Small intestine (tissue), 7 donors: ENCODE measurements at regions not wholly inside any gene's neighbourhood (a gene's known extent, or its start where the extent isn't known, plus 50 kb on each side); places are given as distances from the start of the nearest gene placed in this dataset.
"Not testable (repeated sequence)": the region's sequence is repeated elsewhere in the genome, so short reads cannot be mapped to it uniquely, and the experiment has no call there.

Experiments
- DNase-seq, 2 donors: peaks; one replicate each; pipeline versions ENCODE4 v3.0.0 to v3.0.0-alpha.2; 2013
- FAIRE-seq: peaks from 2 replicates; lab custom pipeline; 2012; peaks lifted over from hg19 to GRCh38; lab: Jason Lieb, UNC
- H3K27ac ChIP-seq, 3 donors: one replicate each; pipeline ENCODE4 v1.5.1; 2013; ENCODE audit warnings: low read length in 2 of 3, mild to moderate bottlenecking in 2 of 3, control low read depth in 1 of 3, inconsistent platforms in 1 of 3, low read depth in 1 of 3, moderate library complexity in 1 of 3
- H3K27me3 ChIP-seq, 3 donors: one replicate each; pipeline ENCODE4 v1.6.1; 2013; ENCODE audit warnings: low read length in 3 of 3, inconsistent platforms in 1 of 3; ENCODE audit not compliant: control insufficient read depth in 3 of 3, insufficient read depth in 3 of 3
- H3K36me3 ChIP-seq, 3 donors: one replicate each; pipeline ENCODE4 v1.6.1; 2013; ENCODE audit warnings: low read length in 3 of 3, inconsistent platforms in 1 of 3, low read depth in 1 of 3, mild to moderate bottlenecking in 1 of 3, moderate library complexity in 1 of 3; ENCODE audit not compliant: control insufficient read depth in 3 of 3, insufficient read depth in 2 of 3
- H3K4me1 ChIP-seq, 3 donors: one replicate each; pipeline ENCODE4 v1.6.1; 2013; ENCODE audit warnings: low read length in 2 of 3, inconsistent platforms in 1 of 3, low read depth in 1 of 3, mild to moderate bottlenecking in 1 of 3, moderate library complexity in 1 of 3; ENCODE audit not compliant: control insufficient read depth in 3 of 3, insufficient read depth in 2 of 3
- H3K4me3 ChIP-seq, 3 donors: one replicate each; pipeline ENCODE4 v1.5.1; 2013; ENCODE audit warnings: low read length in 3 of 3, control low read depth in 1 of 3, inconsistent platforms in 1 of 3, low read depth in 1 of 3, mild to moderate bottlenecking in 1 of 3, moderate library complexity in 1 of 3
- H3K9me3 ChIP-seq, 2 donors: one replicate each; pipeline ENCODE4 v1.6.1; 2013; ENCODE audit warnings: low read depth in 1 of 2, low read length in 1 of 2; ENCODE audit not compliant: control insufficient read depth in 2 of 2, insufficient read depth in 1 of 2
- WGBS, 3 donors: extraction: QIAGEN DNeasy Blood & Tissue Kit; methylation state at CpG; one replicate each; pipeline ENCODE4 v1.1.7; 2013; 5-methylcytosine and 5-hydroxymethylcytosine counted together
- donor health status: healthy with polysubstance abuse.
- donor health status: control.
- donor health status: control.
- donor health status: Bipolar disorder and iron deficiency.
- donor health status: healthy.

GRCh38 chr5:50553560-50553984 lies 112.5 kb upstream of the EMB start:
- FAIRE-seq (no peak), DNase-seq (peak in 1 of 2 donors; percentile 12)
- no peaks in the 10 kb centered on the region for H3K27me3 ChIP-seq
- 80 to 89% (median 84%) methylated on average over 4 of the region's 4 CpGs for WGBS, 3 donors
- no peak overlapping the region for H3K4me3 ChIP-seq
- H3K9me3 ChIP-seq = no peaks in the 10 kb centered on the region
- H3K36me3 ChIP-seq = no peaks in the 10 kb centered on the region
- H3K27ac ChIP-seq = no peak overlapping the region
- no peaks in the 10 kb centered on the region for H3K4me1 ChIP-seq

- FAIRE-seq = peak; percentile 94
- H3K27ac ChIP-seq = not testable (repeated sequence)
Measured at GRCh38 chr5:50558640-50559039, 107.8 kb upstream of the PARP8 start.

DNA sequence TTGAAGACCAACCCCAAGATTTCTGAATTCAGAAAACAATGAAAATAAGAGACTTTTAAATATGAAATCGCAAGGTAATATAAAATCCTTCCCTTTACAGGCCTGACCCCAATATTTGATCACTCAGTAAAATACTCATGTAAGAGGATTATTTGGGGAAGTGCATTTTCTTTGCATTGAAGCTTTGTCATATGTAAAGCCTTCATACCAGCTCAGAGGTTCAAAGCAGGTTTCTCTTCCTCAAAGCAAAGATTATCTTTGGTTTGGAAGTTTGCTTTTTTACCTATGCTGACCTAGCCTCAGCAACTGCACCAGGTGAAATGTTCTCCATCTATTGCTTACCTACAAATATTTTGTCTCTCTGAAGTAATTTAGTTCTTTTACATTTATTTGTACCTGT lies 106.5 kb upstream of the PARP8 start:
- WGBS, 3 donors = 78 to 96% (median 95%) methylated on average over 1 of the region's 1 CpG
- H3K27ac ChIP-seq = no peak overlapping the region

More at GRCh38 chr5:50558640-50559039, 107.8 kb upstream of the PARP8 start:
- H3K4me3 ChIP-seq, DNase-seq, H3K9me3 ChIP-seq, H3K4me1 ChIP-seq, H3K27me3 ChIP-seq, H3K36me3 ChIP-seq: not testable (repeated sequence)

DNA sequence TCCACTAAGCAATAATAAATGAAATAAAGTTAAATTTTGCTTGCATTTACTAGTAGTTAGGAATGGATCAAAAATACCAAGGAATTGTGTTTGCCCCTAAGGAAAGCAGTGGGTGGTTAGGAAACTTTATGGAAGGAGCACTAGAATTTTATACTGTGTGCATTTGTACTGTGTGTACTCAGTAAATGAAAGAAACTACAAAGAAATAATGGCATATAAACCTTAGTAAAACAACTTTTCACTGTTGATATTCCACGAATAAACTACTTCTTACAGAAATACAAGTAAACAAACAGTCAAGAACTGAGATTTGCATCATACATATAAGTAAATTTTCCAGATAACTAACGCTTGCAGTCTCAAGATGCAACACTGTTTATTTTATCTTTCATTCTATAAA lies 103.7 kb upstream of the PARP8 start:
- DNase-seq (no peak), FAIRE-seq (no peak)
- 36 to 58% (median 44%) methylated on average over 2 of the region's 2 CpGs for WGBS, 3 donors

More for the DNA sequence above, 106.5 kb upstream of the PARP8 start:
- Histone ChIP-seq H3K27me3 (no peaks in the 10 kb centered on the region), H3K36me3 (no peaks in the 10 kb centered on the region), H3K4me1 (no peaks in the 10 kb centered on the region), H3K9me3 (no peaks in the 10 kb centered on the region), H3K4me3 (no peak overlapping the region)
- DNase-seq (no peak), FAIRE-seq (no peak)

DNA sequence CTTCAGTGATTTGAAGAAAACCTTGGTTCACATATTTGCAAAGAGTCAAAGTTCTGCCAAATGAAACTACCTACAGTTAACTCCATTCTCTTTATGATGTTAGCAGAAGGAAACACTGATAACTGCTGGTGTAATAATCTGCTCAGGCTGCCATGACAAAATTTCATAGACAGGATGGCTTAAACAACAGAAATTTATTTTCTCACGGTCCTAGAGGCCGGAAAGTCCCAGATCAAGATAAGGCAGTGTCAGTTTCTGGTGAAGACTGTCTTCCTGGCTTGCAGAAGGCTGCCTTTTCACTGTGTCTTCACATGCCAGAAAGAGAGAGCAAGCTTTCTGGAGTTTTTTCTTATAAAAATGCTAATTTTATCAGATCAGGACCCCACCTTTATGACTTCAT lies 102.4 kb upstream of the PARP8 start:
- H3K4me1 ChIP-seq = no peaks in the 10 kb centered on the region
- WGBS, 3 donors = 6 to 26% (median 20%) methylated on average over 2 of the region's 2 CpGs
- no peak overlapping the region for H3K27ac ChIP-seq
- DNase-seq = peak in 1 of 2 donors; percentile 31
- no peak for FAIRE-seq
- no peak overlapping the region for H3K4me3 ChIP-seq
- H3K27me3 ChIP-seq = no peaks in the 10 kb centered on the region
- H3K9me3 ChIP-seq = no peaks in the 10 kb centered on the region
- no peaks in the 10 kb centered on the region for H3K36me3 ChIP-seq

More for the DNA sequence above, 103.7 kb upstream of the PARP8 start:
- H3K27me3 ChIP-seq = no peaks in the 10 kb centered on the region
- no peaks in the 10 kb centered on the region for H3K9me3 ChIP-seq
- no peaks in the 10 kb centered on the region for H3K4me1 ChIP-seq
- H3K36me3 ChIP-seq = no peaks in the 10 kb centered on the region
- no peak overlapping the region for H3K4me3 ChIP-seq
- H3K27ac ChIP-seq = no peak overlapping the region

- DNase-seq = no peak
- WGBS, 3 donors = 79 to 89% (median 88%) methylated on average over 1 of the region's 1 CpG
- H3K4me3 ChIP-seq = no peak overlapping the region
- no peak overlapping the region for H3K27ac ChIP-seq
- H3K27me3 ChIP-seq = no peaks in the 10 kb centered on the region
- no peaks in the 10 kb centered on the region for H3K4me1 ChIP-seq
- no peak for FAIRE-seq
- no peaks in the 10 kb centered on the region for H3K9me3 ChIP-seq
- no peaks in the 10 kb centered on the region for H3K36me3 ChIP-seq
Measured at GRCh38 chr5:50564558-50564957, 101.9 kb upstream of the PARP8 start.

DNA sequence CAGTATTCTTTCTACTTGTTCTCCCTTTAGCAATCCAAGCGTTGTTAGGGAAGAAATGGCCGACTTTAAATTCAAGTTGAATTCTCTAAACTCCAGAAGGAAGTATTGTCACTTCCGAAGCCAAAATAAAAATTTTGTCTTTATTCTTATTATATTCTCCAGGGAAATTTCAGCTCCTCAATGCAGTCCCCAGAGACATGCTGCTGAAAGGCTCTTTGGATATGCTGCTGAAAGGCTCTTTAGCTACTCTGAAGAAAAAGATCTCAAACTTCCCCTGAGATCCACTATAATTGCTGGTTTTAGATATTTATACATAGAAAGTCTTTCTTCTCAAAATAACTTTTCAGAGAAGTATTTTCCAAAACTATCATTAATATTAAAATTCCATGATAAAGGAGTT lies 92.3 kb upstream of the PARP8 start:
- no peak for FAIRE-seq
- DNase-seq = no peak
- H3K9me3 ChIP-seq = no peaks in the 10 kb centered on the region
- WGBS, 3 donors = 61 to 73% (median 64%) methylated on average over 3 of the region's 3 CpGs
- H3K4me1 ChIP-seq = no peaks in the 10 kb centered on the region
- H3K4me3 ChIP-seq = no peak overlapping the region
- no peak overlapping the region for H3K27ac ChIP-seq
- no peaks in the 10 kb centered on the region for H3K36me3 ChIP-seq
- H3K27me3 ChIP-seq = no peaks in the 10 kb centered on the region

DNA sequence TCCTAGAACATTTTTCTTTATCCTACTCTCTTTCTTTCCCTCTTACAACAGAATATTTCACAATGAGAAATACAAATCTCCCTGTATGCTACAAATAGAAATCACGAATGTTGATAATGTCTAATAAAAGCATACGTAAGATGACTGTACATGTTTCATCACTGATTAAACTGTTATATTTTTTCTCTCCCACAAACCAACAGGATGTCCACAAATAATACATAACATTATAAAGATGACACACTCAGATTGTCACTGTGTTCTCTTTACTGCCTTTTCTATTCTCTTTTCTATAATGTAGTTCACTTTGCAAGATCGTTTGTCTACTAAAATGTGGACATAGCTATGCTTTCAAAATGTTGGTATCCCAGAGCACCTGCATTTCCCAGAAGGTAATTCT lies 90.7 kb upstream of the PARP8 start:
- H3K4me1 ChIP-seq = no peaks in the 10 kb centered on the region
- no peaks in the 10 kb centered on the region for H3K36me3 ChIP-seq
- no peaks in the 10 kb centered on the region for H3K27me3 ChIP-seq
- peak; percentile 26 for FAIRE-seq
- no peak overlapping the region for H3K27ac ChIP-seq
- peak in 1 of 2 donors; percentile 11 for DNase-seq
- WGBS, 3 donors = 44 to 66% (median 63%) methylated on average over 3 of the region's 3 CpGs
- H3K4me3 ChIP-seq = no peak overlapping the region
- H3K9me3 ChIP-seq = no peaks in the 10 kb centered on the region

GRCh38 chr5:50576265-50576664 lies 90.2 kb upstream of the PARP8 start:
- H3K27ac ChIP-seq = no peak overlapping the region
- no peak for DNase-seq
- FAIRE-seq = no peak
- no peaks in the 10 kb centered on the region for H3K36me3 ChIP-seq
- no peaks in the 10 kb centered on the region for H3K4me1 ChIP-seq
- no peaks in the 10 kb centered on the region for H3K9me3 ChIP-seq
- no peak overlapping the region for H3K4me3 ChIP-seq
- H3K27me3 ChIP-seq = no peaks in the 10 kb centered on the region
